ENCODE measurements at regions not wholly inside any gene's neighbourhood (a gene's known extent, or its start where the extent isn't known, plus 50 kb on each side); places are given as distances from the start of the nearest gene placed in this dataset.

DNA sequence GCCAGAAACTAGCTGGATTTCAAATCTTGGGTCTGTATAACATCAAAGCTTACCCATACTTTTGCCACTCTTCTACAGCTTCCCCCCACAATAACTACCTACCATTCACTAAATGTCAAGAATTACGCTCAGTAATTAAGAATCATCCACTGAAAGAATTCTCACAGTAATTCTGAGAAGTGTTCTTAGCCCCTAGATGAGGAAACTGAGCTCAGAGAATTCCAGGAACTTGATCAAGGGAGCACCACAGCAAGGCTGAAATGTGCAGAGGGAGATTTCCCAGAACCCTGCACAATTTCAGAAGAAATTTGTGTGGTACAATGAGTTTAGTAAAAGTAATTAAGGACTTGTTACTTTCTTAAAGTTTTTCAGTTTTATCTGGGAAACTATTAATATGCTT lies 194.5 kb upstream of the STK17B start:
- TF ChIP-seq, protein P1, sequence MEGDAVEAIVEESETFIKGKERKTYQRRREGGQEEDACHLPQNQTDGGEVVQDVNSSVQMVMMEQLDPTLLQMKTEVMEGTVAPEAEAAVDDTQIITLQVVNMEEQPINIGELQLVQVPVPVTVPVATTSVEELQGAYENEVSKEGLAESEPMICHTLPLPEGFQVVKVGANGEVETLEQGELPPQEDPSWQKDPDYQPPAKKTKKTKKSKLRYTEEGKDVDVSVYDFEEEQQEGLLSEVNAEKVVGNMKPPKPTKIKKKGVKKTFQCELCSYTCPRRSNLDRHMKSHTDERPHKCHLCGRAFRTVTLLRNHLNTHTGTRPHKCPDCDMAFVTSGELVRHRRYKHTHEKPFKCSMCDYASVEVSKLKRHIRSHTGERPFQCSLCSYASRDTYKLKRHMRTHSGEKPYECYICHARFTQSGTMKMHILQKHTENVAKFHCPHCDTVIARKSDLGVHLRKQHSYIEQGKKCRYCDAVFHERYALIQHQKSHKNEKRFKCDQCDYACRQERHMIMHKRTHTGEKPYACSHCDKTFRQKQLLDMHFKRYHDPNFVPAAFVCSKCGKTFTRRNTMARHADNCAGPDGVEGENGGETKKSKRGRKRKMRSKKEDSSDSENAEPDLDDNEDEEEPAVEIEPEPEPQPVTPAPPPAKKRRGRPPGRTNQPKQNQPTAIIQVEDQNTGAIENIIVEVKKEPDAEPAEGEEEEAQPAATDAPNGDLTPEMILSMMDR (conservative IDR thresholded peaks at IDR 0.05 in 1 of 2, IDR thresholded peaks at IDR 0.05 in 1 of 2; ENCODE audit: low read depth in 1 of 2, low read length in 2 of 2): no peak
- no peak for TF ChIP-seq EZH2 (IDR thresholded peaks at IDR 0.05; ENCODE audit: low read length, missing control alignments)
